SKM-1 treated with dmso at 0.1 percent for 144 hours (cell line): ENCODE measurements at regions not wholly inside any gene's neighbourhood (a gene's known extent, or its start where the extent isn't known, plus 50 kb on each side); places are given as distances from the start of the nearest gene placed in this dataset.
A peak's percentile ranks its signal among the peaks of the same experiment; 100 is the strongest.
"Not testable (repeated sequence)": the region's sequence is repeated elsewhere in the genome, so short reads cannot be mapped to it uniquely, and the experiment has no call there.

Experiments
- DNase-seq: peaks from one replicate; lab custom pipeline; 2025; ENCODE audit not compliant: unreplicated experiment; lab: John Stamatoyannopoulos, UW

DNA sequence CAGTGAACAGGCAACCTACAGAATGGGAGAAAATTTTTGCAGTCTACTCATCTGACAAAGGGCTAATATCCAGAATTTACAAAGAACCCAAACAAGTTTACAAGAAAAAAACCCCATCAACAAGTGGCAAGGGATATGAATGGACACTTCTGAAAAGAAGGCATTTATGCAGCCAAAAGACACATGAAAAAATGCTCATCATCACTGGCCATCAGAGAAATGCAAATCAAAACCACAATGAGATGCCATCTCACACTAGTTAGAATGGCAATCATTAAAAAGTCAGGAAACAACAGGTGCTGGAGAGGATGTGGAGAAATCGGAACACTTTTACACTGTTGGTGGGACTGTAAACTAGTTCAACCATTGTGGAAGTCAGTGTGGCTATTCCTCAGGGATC is 80.3 kb downstream of the ZNF474 start:
- DNase-seq, result not testable (repeated sequence)

DNA sequence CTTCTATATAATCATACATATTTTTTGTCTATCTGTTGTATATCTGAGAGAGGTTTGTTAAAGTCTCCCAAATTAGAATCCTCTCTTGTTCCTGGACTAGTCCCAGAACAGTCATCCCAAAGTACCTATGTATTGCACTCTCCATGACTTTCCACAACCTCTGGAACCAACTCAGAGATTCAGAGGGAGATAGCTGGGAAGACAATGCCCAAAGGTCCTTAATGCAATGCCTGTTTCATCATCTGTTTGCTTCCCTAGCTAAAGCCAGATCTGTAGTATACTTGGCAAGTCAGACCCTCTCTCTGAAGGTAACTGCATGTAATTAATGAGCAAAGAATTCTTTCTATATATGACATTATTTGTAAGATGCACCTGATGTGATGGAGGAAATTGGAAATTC is 89.4 kb downstream of the ZNF474 start:
- DNase-seq, result no peak

DNA sequence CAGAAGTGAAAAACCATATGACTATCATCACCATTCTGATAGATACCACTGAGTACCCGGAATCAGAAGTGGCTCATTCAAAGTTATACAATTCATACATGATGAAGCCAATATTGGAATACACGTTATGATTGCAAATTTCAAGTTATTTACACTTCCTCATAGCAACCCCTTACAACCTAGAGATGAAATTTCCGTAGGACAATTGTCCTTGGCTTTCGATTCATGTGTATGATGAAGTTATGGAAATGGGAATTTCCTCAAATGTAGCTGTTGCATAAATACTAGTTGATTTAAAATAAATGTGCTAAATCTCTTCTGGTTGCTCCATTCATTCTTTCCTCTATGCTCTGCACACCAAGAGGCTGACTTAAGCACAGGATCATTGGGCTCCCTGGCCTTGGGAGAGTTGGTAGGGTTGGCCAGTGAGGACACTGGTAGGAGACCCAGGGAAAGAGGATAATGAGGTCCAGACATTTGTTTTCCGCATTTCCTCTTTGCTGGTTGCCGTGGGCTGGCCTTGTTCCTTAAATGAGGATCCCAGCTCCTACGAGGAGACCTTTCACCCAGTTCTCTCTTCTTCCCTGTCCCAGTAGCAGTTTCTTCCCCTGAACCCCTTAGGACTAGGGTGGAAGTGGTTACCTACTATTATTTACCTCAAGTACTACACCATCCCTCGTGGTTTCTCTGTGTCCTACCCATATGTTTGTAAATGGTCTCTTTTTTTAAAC is 90.3 kb downstream of the ZNF474 start:
- DNase-seq, result no peak

DNA sequence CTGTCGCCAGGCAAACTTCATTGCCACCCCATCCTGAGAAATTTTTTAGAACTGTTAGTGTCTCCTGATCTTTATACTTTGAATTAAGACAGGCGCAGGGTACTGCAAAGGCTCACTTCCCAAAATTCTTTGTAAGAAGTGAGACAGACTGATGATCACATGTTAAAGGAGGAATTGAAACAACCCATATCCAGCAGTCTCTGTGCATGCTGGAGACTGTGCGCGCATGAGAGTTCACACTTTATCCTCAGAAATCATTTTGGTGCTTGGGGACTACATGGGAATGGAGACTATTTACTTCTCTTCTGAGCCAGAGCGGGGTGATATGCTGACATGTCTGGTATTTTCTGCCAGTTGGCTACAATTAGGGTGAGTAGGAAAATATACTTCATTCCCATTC is 91.2 kb downstream of the ZNF474 start:
- DNase-seq, result no peak

DNA sequence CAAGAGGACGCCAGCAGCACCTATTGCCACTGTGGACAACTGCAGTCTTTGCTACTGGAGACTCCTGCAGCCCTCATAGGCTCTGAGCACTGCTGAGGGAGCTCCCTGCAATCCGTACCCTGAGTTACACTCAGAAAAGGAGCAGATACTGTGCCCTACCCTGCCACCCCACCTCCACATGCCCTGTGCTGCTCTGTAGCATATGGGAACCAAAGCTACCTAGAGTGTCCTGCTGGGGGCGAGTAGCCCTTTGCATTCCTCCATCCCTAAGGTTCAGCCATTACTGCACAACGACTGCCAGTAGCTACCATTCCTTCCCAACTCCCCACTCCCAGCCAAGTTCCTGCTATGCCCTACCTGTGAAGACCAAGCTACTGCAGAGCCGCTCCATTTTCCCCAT is 90.2 kb upstream of the SNCAIP start:
- DNase-seq, result no peak

DNA sequence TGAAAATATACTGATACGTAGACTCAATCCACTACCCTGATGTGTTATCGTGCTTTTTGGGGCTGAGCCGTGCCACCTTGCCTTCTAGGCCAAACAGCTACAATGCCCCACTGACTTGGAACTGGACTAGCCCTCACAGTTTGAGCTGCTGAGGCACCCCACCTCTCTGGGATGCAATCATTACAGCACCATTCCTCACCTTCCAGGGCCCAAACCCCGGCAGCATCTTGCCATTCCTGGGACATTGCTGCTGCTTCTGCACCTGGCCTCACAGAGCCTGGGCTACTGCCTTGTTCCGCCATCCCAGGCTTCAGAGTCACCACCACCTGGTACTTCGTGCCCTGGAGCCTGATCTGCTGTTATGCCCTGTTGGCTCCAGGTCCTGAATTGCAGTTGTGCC is 89.5 kb upstream of the SNCAIP start:
- no peak for DNase-seq

DNA sequence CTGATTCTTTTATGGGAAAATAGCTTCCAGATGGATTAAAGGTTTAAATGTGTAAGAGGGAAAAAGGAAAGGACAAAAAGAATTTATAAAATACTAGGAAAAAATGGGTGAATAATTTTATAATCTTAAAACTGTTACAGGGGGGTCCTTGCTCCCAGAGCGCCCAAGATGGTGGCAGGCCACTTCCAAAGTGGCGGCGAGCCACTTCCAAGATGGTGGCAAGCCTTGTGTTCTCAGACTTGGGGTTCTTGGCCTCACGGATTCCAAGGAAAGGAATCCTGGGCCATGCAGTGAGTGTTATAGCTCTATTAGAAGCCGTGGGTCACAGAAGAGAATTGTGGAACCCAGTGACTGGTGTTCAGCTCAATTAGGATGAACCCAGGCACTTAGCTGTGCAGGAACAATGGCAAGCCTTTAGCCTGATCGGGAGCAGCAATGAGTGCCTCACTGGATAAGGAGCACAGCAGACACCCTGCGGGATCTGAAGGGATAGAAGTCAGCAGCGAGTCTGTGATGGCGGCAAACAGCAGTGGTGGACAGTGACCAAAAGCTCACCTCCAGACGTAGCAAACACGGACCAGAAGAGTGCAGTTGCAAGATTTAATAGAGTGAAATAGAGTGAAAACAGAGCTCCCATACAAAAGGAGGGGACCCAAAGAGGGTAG is 83.2 kb upstream of the SNCAIP start:
- no peak for DNase-seq

DNA sequence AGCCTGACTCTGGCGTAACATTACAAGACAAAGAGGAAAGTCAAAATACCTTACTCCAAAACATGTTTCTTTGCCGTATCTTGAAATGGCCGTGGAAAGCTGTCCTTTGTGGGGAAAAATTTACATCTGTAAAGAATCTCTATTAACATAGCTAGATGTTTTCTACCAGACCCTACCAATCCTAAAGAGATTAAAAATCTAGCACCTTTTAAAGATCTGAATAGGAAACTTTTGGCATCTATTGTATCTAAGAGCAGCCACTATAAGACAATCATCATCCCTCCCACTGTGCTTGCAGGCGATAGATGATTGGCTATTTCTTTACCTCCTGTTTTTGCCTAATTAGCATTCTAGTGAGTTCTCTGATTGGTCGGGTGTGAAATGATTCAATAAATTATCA is 82.5 kb upstream of the SNCAIP start:
- DNase-seq, result no peak

DNA sequence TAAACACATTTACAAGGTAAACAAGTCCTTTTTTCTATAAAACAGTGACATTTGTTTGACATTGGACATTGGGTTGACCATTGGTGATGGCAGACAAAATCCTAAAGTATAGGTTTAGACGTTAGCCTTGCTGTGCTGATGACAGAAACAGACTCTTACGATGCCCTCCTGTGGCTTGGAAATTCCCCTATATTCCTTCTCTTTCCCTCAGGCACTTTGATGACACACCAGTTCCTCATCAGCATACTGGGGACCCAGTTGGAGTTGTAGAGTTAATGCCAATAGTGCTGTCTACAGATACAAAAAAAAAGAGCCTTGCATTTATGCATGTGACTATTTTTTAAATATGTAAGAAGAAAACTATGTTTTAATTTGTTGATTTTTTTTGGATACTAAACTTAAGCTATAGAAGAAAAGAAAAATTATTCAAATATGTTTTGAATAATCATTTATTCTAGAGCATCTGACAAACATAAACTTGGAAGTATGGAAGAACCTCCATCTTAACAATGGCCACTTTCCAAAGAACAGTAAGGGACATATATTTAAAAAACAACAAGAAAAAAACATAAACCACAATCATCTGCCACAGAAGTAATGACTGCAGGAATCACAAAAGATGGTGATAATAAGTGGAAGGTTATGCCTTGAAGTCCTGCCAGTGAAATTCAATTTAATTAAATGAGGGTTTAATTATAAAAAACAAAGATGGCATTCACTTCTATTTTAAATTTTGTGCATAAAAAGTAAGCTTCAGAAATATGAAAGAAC is 75.6 kb upstream of the SNCAIP start:
- no peak for DNase-seq

DNA sequence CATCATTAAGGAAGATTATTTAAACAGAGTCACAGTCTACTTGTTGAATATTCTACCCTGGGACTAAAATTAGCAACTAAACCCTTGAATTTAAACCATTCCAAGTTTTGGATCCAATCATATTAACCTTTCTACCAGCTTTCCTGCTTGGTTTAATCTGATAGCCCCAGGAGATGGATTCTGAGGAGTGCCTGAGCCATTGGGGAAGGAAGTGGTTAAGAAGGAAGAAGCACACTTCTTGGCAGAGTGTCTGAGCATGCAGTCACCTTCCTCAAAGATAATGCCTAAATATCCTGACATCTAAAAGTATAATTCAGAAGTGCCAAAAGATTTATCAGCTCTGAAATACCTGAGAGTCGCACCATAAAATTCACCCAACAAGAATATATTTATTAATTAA is 74.1 kb upstream of the SNCAIP start:
- DNase-seq, result peak; percentile 11

DNA sequence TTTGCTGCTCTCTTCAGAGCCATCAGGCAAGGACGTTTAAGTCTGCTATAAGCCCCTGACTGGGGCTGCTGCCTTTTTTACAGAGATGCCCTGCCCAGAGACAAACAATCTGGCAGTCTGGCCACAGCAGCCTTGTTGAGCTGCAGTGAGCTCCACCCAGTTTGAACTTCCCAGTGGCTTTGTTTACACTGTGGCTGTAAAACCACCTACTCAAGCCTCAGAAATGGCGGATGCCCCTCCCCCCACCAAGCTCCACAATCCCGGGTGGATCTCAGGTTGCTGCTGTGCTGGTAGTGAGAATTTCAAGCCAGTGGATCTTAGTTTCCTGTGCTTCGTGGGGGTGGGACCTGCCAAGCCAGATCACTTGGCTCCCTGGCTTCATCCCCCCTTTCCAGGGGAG is 59.7 kb upstream of the SNCAIP start:
- DNase-seq, result no peak

DNA sequence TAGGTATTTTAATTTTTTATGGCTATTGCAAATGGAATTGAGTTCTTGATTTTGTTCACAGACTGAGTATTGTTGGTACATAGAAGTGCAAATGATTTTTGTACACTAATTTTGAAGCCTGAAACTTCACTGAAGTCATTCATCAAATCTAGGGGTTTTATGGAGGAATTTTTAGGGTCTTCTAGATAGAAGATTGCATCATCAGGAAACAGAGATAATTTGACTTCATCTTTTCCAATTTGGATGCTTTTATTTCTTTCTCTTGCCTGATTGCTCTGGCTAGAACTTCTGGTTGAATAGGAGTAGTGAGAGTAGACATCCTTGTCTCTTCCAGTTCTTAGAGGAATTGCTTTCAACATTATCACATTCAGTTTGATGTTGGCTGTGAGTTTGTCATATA is 58.2 kb upstream of the SNCAIP start:
- DNase-seq, result no peak

DNA sequence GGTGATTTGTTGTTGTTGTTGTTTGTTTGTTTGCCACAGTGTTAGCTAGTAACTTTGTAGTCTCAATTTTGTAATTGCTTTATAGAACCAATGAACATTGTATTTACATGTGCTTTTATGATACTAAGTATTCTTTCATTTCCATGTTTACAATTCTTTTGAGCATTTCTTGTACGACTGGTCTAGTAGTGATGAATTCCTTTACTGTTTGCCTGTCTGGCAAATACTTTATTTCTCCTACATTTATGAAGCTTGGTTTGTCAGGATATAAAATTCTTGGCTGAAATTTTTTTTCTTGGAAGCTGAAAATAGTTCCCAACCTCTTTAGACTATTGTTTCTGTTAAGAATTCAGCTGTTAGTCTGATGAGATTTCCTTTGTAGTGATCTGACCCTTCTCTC is 55.6 kb upstream of the SNCAIP start:
- no peak for DNase-seq

DNA sequence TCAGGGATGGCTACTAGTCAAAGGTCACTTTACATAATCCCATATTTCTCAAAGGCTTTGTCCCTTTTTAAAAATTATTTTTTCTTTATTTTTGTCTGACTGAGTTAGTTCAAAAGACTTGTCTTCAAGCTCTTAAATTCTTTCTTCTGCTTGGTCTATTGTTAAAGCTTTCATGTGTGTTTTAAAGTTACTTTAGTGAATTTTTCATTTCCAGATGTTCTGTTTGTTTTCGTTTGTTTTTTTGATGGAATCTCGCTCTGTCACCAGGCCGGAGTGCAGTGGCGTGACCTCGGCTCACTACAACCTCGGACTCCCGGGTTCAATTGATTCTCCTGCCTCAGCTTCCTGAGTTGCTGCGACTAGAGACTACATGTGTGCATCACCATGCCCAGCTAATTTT is 55.0 kb upstream of the SNCAIP start:
- DNase-seq, result no peak

DNA sequence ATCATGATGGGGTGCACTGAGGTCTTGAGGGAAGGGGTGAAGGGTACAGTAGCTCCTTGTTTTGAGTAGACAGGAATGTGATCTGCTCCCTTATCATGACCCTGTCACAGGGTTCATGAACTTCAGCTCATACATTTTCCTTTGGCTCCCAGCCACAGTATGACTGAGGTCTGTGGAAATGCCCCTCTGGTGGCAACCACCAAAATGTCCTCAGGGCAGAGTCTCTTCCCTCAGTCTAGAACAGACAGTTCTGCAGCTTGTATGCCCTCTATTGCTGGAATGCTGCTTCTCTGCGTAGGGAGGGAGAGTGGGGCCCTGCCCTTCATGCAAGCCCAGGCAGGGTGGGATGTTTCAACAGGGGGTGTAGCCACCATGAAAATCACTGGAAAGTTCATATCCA is 53.8 kb upstream of the SNCAIP start:
- no peak for DNase-seq

DNA sequence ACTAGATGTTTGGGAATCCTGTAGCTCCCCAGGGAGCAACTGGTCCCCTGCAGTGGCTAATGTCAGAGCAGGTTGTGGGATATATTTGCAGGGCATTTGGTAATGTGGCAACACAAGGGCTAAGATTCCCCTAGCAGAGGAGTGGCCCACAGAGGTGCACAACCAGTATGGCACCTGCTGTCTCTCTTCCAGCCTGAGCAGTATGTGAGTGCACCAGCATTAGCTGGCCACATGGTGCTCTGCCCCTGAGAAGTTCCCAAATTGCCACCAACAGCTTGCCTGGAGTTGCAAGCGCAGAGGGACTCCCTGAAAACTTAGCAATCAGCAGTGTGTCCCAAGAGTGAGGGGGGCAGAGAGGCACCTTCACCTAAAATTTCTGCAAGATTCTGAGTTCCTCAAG is 53.2 kb upstream of the SNCAIP start:
- no peak for DNase-seq

DNA sequence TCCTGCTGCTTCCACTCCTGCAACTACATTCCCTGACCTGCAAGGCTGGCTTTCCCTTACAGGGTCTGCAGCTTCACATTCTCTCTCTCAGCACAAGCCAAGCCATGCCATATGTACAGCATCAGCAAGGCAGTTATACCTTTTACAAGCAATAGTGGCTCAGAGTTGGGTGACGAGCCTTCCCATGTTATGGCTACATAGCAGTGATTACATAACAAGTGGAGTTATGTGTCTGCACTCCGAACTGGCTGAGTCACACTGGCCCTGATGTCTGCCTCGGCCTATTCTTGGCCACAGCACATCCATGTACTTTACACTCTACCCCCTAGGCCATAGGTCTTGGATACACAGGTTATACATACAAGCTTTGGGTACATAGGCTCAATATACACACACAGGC is 52.0 kb upstream of the SNCAIP start:
- no peak for DNase-seq

DNA sequence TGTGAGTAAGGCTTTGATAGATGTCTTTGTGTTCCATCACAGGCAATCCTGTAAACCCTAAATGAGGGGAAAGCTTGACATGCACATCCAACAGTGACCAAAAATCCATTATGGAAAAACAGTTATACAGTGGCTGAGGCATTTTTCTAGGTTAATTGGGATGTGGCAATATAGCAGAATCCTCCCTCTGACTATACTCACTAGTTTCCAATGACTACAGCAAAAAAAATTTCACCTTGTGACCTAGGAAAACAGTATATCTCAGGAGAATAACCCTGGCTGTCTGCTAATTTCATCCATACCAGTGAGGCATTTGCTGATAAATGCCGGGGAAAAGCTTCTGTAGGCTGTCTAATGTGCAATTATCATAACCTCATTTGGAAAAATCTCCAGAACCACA is 49.9 kb upstream of the SNCAIP start:
- no peak for DNase-seq
